ENCODE measurements at regions not wholly inside any gene's neighbourhood (a gene's known extent, or its start where the extent isn't known, plus 50 kb on each side); places are given as distances from the start of the nearest gene placed in this dataset.

DNA sequence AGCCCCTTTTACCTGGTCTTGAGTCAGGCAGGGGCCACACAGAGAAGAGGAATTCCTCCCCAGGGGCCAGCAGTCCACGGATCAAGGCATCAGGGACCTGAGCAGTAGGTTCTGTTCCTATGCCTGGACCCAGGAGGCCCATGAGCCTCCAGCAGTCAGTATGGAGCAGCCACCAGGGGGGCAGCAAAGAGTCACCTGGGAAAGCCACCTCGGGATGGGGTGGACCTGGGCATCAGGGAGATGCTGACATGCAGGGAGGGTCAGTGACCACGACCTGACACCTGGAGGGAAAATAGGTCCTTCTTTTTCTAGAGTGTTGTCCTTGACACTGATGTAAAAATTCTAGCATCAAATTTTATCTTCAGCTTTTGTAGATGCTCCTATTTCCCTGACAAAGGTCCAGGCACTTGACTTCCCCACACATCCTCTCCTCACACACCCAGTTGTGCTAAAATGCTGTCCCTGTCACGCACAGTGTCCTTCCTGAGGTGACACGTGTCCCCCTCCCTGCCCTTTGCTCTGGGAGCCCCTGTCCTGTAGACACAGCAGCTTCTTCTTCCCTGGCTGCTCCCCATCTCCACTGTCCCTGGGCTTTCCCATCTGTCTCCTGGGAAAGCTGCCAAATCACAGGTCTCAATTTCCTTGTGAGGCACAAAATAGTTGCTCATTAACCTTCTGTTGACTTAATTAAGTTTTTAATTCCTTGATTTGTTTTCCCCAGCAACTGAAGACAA lies 70.0 kb upstream of the IGLL5 start:
- H3K4ac ChIP-seq (ENCODE audit: low read depth, low read length): no peak overlapping the region
- no peaks in the 10 kb centered on the region for H4K20me1 ChIP-seq (ENCODE audit: control insufficient read depth, insufficient read depth, insufficient read length)
- no peak overlapping the region for H2BK12ac ChIP-seq (ENCODE audit: insufficient read length, low read depth, low read length)
- H2BK5ac ChIP-seq (ENCODE audit: insufficient read length, low read length): no peak overlapping the region
- H2BK20ac ChIP-seq (ENCODE audit: low read depth, low read length, poor library complexity, severe bottlenecking): no peak overlapping the region
- no peak overlapping the region for H4K91ac ChIP-seq (ENCODE audit: insufficient read length, low read depth, low read length)
- peaks cover 100% of the 10 kb centered on the region for H3K27me3 Mint-ChIP-seq (ENCODE audit: low read depth)
- no peak overlapping the region for H2AFZ ChIP-seq (ENCODE audit: low read length)
- H4K8ac ChIP-seq (replicated peaks; ENCODE audit: insufficient read length, low read depth, low read length): no peak overlapping the region
- no peak overlapping the region for H3K56ac ChIP-seq (ENCODE audit: insufficient read length, low read depth, low read length)
- TF ChIP-seq, protein P1, sequence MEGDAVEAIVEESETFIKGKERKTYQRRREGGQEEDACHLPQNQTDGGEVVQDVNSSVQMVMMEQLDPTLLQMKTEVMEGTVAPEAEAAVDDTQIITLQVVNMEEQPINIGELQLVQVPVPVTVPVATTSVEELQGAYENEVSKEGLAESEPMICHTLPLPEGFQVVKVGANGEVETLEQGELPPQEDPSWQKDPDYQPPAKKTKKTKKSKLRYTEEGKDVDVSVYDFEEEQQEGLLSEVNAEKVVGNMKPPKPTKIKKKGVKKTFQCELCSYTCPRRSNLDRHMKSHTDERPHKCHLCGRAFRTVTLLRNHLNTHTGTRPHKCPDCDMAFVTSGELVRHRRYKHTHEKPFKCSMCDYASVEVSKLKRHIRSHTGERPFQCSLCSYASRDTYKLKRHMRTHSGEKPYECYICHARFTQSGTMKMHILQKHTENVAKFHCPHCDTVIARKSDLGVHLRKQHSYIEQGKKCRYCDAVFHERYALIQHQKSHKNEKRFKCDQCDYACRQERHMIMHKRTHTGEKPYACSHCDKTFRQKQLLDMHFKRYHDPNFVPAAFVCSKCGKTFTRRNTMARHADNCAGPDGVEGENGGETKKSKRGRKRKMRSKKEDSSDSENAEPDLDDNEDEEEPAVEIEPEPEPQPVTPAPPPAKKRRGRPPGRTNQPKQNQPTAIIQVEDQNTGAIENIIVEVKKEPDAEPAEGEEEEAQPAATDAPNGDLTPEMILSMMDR (conservative IDR thresholded peaks at IDR 0.05): peak; percentile 25; the same call in 1 of the 3 replicates
- H3K9me3 ChIP-seq (ENCODE audit: control insufficient read depth, low read depth, low read length): no peaks in the 10 kb centered on the region
- no peaks in the 10 kb centered on the region for H3K79me2 ChIP-seq (ENCODE audit: insufficient read depth, low read length)
- no peaks in the 10 kb centered on the region for H3K79me1 ChIP-seq (ENCODE audit: insufficient read depth, low read depth, low read length, poor library complexity, severe bottlenecking)
- no peak overlapping the region for H3K27ac Mint-ChIP-seq
- no peaks in the 10 kb centered on the region; the same call in 1 of the 2 replicates for H3K4me1 ChIP-seq (ENCODE audit: insufficient read depth, low read length)
- no peak overlapping the region for H4K5ac ChIP-seq (ENCODE audit: insufficient read length, low read depth, low read length)
- H3K4me3 Mint-ChIP-seq: no peak overlapping the region
- no CpG with 5 or more reads among the region's 5 CpGs for WGBS (ENCODE audit: extremely low coverage, insufficient read length, low lambda C conversion rate)
- DNase-seq: no peak
- no peak overlapping the region for H3T11ph ChIP-seq (ENCODE audit: low read length)
- H3K23me2 ChIP-seq (ENCODE audit: insufficient read length, low read depth, low read length, poor library complexity, severe bottlenecking): no peaks in the 10 kb centered on the region
- no peaks in the 10 kb centered on the region for H3K9me3 Mint-ChIP-seq
- no peaks in the 10 kb centered on the region; a peak in 1 of 7 replicates for H3K36me3 Mint-ChIP-seq (ENCODE audit: insufficient read depth in 1 of 3, low read depth in 3 of 3)
- H2AK5ac ChIP-seq (ENCODE audit: insufficient read length, low read length): no peak overlapping the region
- H3K27ac ChIP-seq (ENCODE audit: insufficient read length, low read depth, low read length): no peak overlapping the region
- H2BK15ac ChIP-seq (ENCODE audit: low read depth, low read length): no peak overlapping the region
- H3K9ac ChIP-seq (ENCODE audit: extremely low read depth, insufficient read length, low read length): no peak overlapping the region
- no peak overlapping the region for H3K4me2 ChIP-seq (ENCODE audit: insufficient read depth, insufficient read length, low read length)
- H2BK120ac ChIP-seq (ENCODE audit: low read depth, low read length, poor library complexity, severe bottlenecking): no peak overlapping the region
- no peak overlapping the region for H3K18ac ChIP-seq (ENCODE audit: insufficient read length, low read depth, low read length)
- H3K23ac ChIP-seq (ENCODE audit: insufficient read length, low read depth, low read length): no peak overlapping the region
- H3K4me1 Mint-ChIP-seq: peaks cover 0 to 9% of the 10 kb centered on the region in 2 experiments; a peak in 2 of 4 replicates
- H3K27me3 ChIP-seq (ENCODE audit: insufficient read depth, low read length): peaks cover 6% of the 10 kb centered on the region; the same call in 1 of the 2 replicates
- no peak overlapping the region; the same call in 1 of the 2 replicates for H3K14ac ChIP-seq (ENCODE audit: insufficient read depth, low read length)
